SU-DHL-6 (cell line): ENCODE measurements at regions not wholly inside any gene's neighbourhood (a gene's known extent, or its start where the extent isn't known, plus 50 kb on each side); places are given as distances from the start of the nearest gene placed in this dataset.

Experiments used
- CTCF ChIP-seq: fragments of 200-600 bp; sonication (generic); IDR thresholded peaks from one replicate; pipeline ENCODE4 v1.5.1; 2017; ENCODE audit warnings: antibody characterized with exemption, mild to moderate bottlenecking, low read length, moderate library complexity; ENCODE audit not compliant: insufficient read depth, poor library complexity, severe bottlenecking
- EZH2phosphoT487 ChIP-seq: fragments of 200-600 bp; sonication (generic), shearing (Covaris generic); conservative IDR thresholded peaks from 2 replicates; pipeline ENCODE4 v1.6.1; 2018; ENCODE audit warnings: mild to moderate bottlenecking, antibody characterized with exemption, low read length, moderate library complexity, mixed read lengths

DNA sequence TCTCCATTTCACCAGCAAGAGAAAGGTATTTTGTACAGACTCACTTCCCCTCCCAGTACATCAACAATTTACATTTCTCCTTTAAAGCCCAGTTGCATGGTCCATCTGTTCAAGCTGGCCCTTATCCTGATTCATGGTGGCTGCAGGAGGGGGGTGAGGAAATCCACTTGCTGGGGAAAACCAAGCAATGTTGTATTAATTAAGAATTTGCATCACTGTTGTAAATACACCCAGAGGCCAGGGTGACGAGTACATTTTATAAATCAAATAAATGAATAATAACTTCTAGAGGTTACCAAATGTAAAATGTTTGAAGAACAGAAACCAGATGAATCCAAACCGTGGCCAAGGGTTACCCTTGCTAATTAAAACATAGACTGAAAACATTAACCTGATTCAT is 395.9 kb upstream of the INTU start:
- TF ChIP-seq CTCF (no peak), EZH2phosphoT487 (no peak)
